ENCODE measurements at regions not wholly inside any gene's neighbourhood (a gene's known extent, or its start where the extent isn't known, plus 50 kb on each side); places are given as distances from the start of the nearest gene placed in this dataset.
"Not testable (repeated sequence)": the region's sequence is repeated elsewhere in the genome, so short reads cannot be mapped to it uniquely, and the experiment has no call there.

GRCh38 chr3:39651993-39652739, 157.2 kb upstream of the MYRIP start:
- H3K4me3 ChIP-seq (ENCODE audit: low read length) = no peak overlapping the region
- no peak for DNase-seq (ENCODE audit: low read depth)
- no peak for TF ChIP-seq CTCF (IDR thresholded peaks at IDR 0.05; ENCODE audit: insufficient read depth, low read depth, low read length, missing control alignments)

- DNase-seq (ENCODE audit: low read depth); H3K4me3 ChIP-seq (ENCODE audit: low read length): not testable (repeated sequence)
Observed at GRCh38 chr3:39655718-39656117, 153.7 kb upstream of the MYRIP start.

GRCh38 chr3:39657075-39657474, 152.3 kb upstream of the MYRIP start:
- no peak overlapping the region for H3K4me3 ChIP-seq (ENCODE audit: low read length)
- no peak for DNase-seq (ENCODE audit: low read depth)
- TF ChIP-seq CTCF (IDR thresholded peaks at IDR 0.05; ENCODE audit: insufficient read depth, low read depth, low read length, missing control alignments) = no peak

- no peak for DNase-seq (ENCODE audit: low read depth)
- no peak overlapping the region for H3K4me3 ChIP-seq (ENCODE audit: low read length)
- TF ChIP-seq CTCF (IDR thresholded peaks at IDR 0.05; ENCODE audit: insufficient read depth, low read depth, low read length, missing control alignments) = no peak
Observed at GRCh38 chr3:39657775-39658174, 151.6 kb upstream of the MYRIP start.

- DNase-seq (ENCODE audit: low read depth) = no peak
- TF ChIP-seq CTCF (IDR thresholded peaks at IDR 0.05; ENCODE audit: insufficient read depth, low read depth, low read length, missing control alignments) = no peak
- H3K4me3 ChIP-seq (ENCODE audit: low read length) = no peak overlapping the region
Observed at GRCh38 chr3:39664931-39665330, 144.5 kb upstream of the MYRIP start.

GRCh38 chr3:39665441-39665840, 144.0 kb upstream of the MYRIP start:
- no peak for TF ChIP-seq CTCF (IDR thresholded peaks at IDR 0.05; ENCODE audit: insufficient read depth, low read depth, low read length, missing control alignments)
- no peak for DNase-seq (ENCODE audit: low read depth)
- H3K4me3 ChIP-seq (ENCODE audit: low read length) = no peak overlapping the region

- H3K4me3 ChIP-seq (ENCODE audit: low read length) = no peak overlapping the region
- peak; percentile 71 for TF ChIP-seq CTCF (IDR thresholded peaks at IDR 0.05; ENCODE audit: insufficient read depth, low read depth, low read length, missing control alignments)
- peak; percentile 69 for DNase-seq (ENCODE audit: low read depth)
Observed at GRCh38 chr3:39668420-39668819, 141.0 kb upstream of the MYRIP start.
